ENCODE measurements at regions not wholly inside any gene's neighbourhood (a gene's known extent, or its start where the extent isn't known, plus 50 kb on each side); places are given as distances from the start of the nearest gene placed in this dataset.
"Not testable (repeated sequence)": the region's sequence is repeated elsewhere in the genome, so short reads cannot be mapped to it uniquely, and the experiment has no call there.

- ATAC-seq, result no peak
- intact Hi-C loops (cut with DNase I), result no loop called here
Measured at GRCh38 chr12:131323879-131324278, 370.2 kb downstream of the ADGRD1 start.

GRCh38 chr12:131327521-131328488 is 374.1 kb downstream of the ADGRD1 start:
- Histone ChIP-seq H3K27ac (no peak overlapping the region), H3K27me3 (no peaks in the 10 kb centered on the region), H3K4me3 (no peak overlapping the region), H3K36me3 (replicated peaks in 1 of 2; ENCODE audit: insufficient read depth in 1 of 2, low read depth in 2 of 2) (no peaks in the 10 kb centered on the region), H3K4me1 (no peaks in the 10 kb centered on the region), H3K9me3 (no peaks in the 10 kb centered on the region)
- intact Hi-C loops (cut with DNase I), result no loop called here
- no peak for TF ChIP-seq POLR2A (IDR thresholded peaks at IDR 0.05)
- TF ChIP-seq CTCF (IDR thresholded peaks at IDR 0.05), result no peak
- ATAC-seq, result no peak
- DNase-seq, result no peak
- WGBS, 2 donors, result 62 to 63% methylated on average over 14 to 23 of the region's 25 CpGs

More at GRCh38 chr12:131323879-131324278, 370.2 kb downstream of the ADGRD1 start:
- TF ChIP-seq CTCF (IDR thresholded peaks at IDR 0.05), result no peak
- 28 to 30% methylated on average over 2 of the region's 2 CpGs for WGBS, 2 donors
- Histone ChIP-seq H3K36me3 (replicated peaks in 1 of 2; ENCODE audit: insufficient read depth in 1 of 2, low read depth in 2 of 2) (no peaks in the 10 kb centered on the region), H3K4me1 (no peaks in the 10 kb centered on the region), H3K27me3 (no peaks in the 10 kb centered on the region), H3K27ac (no peak overlapping the region), H3K9me3 (no peaks in the 10 kb centered on the region), H3K4me3 (no peak overlapping the region)
- no peak for DNase-seq

GRCh38 chr12:131328861-131329845 is 375.4 kb downstream of the ADGRD1 start:
- intact Hi-C loops (cut with DNase I); H3K4me3 ChIP-seq; ATAC-seq; H3K4me1 ChIP-seq; H3K27ac ChIP-seq; H3K9me3 ChIP-seq; H3K36me3 ChIP-seq (replicated peaks in 1 of 2; ENCODE audit: insufficient read depth in 1 of 2, low read depth in 2 of 2); DNase-seq; H3K27me3 ChIP-seq: not testable (repeated sequence)
- 59 to 61% methylated on average over 26 of the region's 28 CpGs for WGBS, 2 donors

GRCh38 chr12:131330106-131330815 is 376.6 kb downstream of the ADGRD1 start:
- Histone ChIP-seq H3K4me1 (no peaks in the 10 kb centered on the region), H3K36me3 (replicated peaks in 1 of 2; ENCODE audit: insufficient read depth in 1 of 2, low read depth in 2 of 2) (no peaks in the 10 kb centered on the region), H3K27me3 (no peaks in the 10 kb centered on the region), H3K27ac (no peak overlapping the region), H3K4me3 (no peak overlapping the region), H3K9me3 (no peaks in the 10 kb centered on the region)
- intact Hi-C loops (cut with DNase I), result no loop called here
- WGBS, 2 donors, result 75 to 77% methylated on average over 8 to 9 of the region's 9 CpGs
- ATAC-seq (no peak), DNase-seq (no peak)
- TF ChIP-seq POLR2A (IDR thresholded peaks at IDR 0.05) (no peak), CTCF (IDR thresholded peaks at IDR 0.05) (no peak)
